GM12878 (cell line): ENCODE measurements at regions not wholly inside any gene's neighbourhood (a gene's known extent, or its start where the extent isn't known, plus 50 kb on each side); places are given as distances from the start of the nearest gene placed in this dataset.

Experiments used
- CBX3 ChIP-seq: fragments of 200-600 bp; sonication (generic); IDR thresholded peaks from 2 replicates; pipeline ENCODE4 v1.6.1; 2016; ENCODE audit warnings: low read depth, borderline replicate concordance
- CHD4 ChIP-seq: fragments of 200-600 bp; sonication (generic); IDR thresholded peaks from 2 replicates; pipeline ENCODE4 v1.6.1; 2016; ENCODE audit warnings: mild to moderate bottlenecking
- FOXK2 ChIP-seq: fragments of 450-650 bp; IDR thresholded peaks from 2 replicates; pipeline ENCODE4 v1.6.1; 2017; ENCODE audit warnings: mild to moderate bottlenecking, moderate library complexity
- HCFC1 ChIP-seq: fragments of 150-350 bp; IDR thresholded peaks from 2 replicates; pipeline ENCODE4 v1.6.1; 2014; ENCODE audit warnings: low read length
- MEF2A ChIP-seq: IDR thresholded peaks from 2 replicates; pipeline ENCODE4 v1.6.1; 2011; ENCODE audit warnings: low read depth, mild to moderate bottlenecking, low read length, moderate library complexity; ENCODE audit not compliant: insufficient read depth
- MXI1 ChIP-seq: fragments of 150-350 bp; IDR thresholded peaks from 2 replicates; pipeline ENCODE4 v1.6.1; 2011; ENCODE audit warnings: low read depth, mild to moderate bottlenecking, inconsistent platforms, low read length, improper control_type of control experiment
- NR2F1 ChIP-seq: fragments of 450-650 bp; conservative IDR thresholded peaks from 2 replicates; pipeline ENCODE4 v1.6.1; 2017; ENCODE audit warnings: mild to moderate bottlenecking
- PML ChIP-seq: IDR thresholded peaks from 2 replicates; pipeline ENCODE4 v1.6.1; 2012; ENCODE audit warnings: low read length, inconsistent platforms
- REST ChIP-seq: IDR thresholded peaks from 2 replicates; pipeline ENCODE4 v1.6.1; 2012; ENCODE audit warnings: mild to moderate bottlenecking, low read depth, low read length
- RUNX3 ChIP-seq: IDR thresholded peaks from 2 replicates; pipeline ENCODE4 v1.6.1; 2012; ENCODE audit warnings: low read length, inconsistent platforms
- SIX5 ChIP-seq: IDR thresholded peaks from 2 replicates; pipeline ENCODE4 v1.6.1; 2011; ENCODE audit warnings: mild to moderate bottlenecking, low read depth, low read length, moderate library complexity; ENCODE audit not compliant: severe bottlenecking
- SKIL ChIP-seq: fragments of 450-650 bp; IDR thresholded peaks from 2 replicates; pipeline ENCODE4 v1.6.1; 2017; ENCODE audit warnings: mild to moderate bottlenecking, low read depth, inconsistent platforms; ENCODE audit not compliant: poor library complexity, severe bottlenecking
- ZNF687 ChIP-seq: fragments of 450-650 bp; IDR thresholded peaks from 2 replicates; pipeline ENCODE4 v1.6.1; 2017; ENCODE audit warnings: mild to moderate bottlenecking, moderate library complexity

- TF ChIP-seq SKIL: no peak
- TF ChIP-seq RUNX3: no peak
- no peak for TF ChIP-seq CBX3
- TF ChIP-seq HCFC1: no peak
- TF ChIP-seq ZNF687: no peak
- no peak for TF ChIP-seq NR2F1
- no peak for TF ChIP-seq MXI1
- no peak for TF ChIP-seq CHD4
- TF ChIP-seq FOXK2: no peak
- no peak for TF ChIP-seq REST
- TF ChIP-seq SIX5: no peak
- TF ChIP-seq PML: no peak
- no peak for TF ChIP-seq MEF2A
- TF ChIP-seq, all 136 proteins: peak for 0
Measured at GRCh38 chr6:140732155-140732554, 1357.7 kb upstream of the CITED2 start (continued).
